ENCODE measurements at regions not wholly inside any gene's neighbourhood (a gene's known extent, or its start where the extent isn't known, plus 50 kb on each side); places are given as distances from the start of the nearest gene placed in this dataset.

- H3K36me3 ChIP-seq (ENCODE audit: control insufficient read depth in 2 of 2, insufficient read depth in 2 of 2, low read length in 2 of 2): no peaks in the 10 kb centered on the region
- H3K4me3 ChIP-seq (ENCODE audit: low read length in 2 of 2): no peak overlapping the region
- no peak overlapping the region for H3K27ac ChIP-seq (ENCODE audit: low read depth in 2 of 2, low read length in 2 of 2)
- no peaks in the 10 kb centered on the region for H3K27me3 ChIP-seq (ENCODE audit: control insufficient read depth in 2 of 2, insufficient read depth in 2 of 2, low read length in 2 of 2)
- H3K4me1 ChIP-seq (ENCODE audit: control insufficient read depth in 2 of 2, insufficient read depth in 2 of 2, low read length in 2 of 2): no peaks in the 10 kb centered on the region
- H3K9ac ChIP-seq (ENCODE audit: low read depth in 1 of 2, low read length in 2 of 2): no peak overlapping the region
- H3K9me3 ChIP-seq (ENCODE audit: control insufficient read depth in 2 of 2, low read length in 2 of 2): no peaks in the 10 kb centered on the region
These were observed 288.2 kb upstream of the CHST9 start for GRCh38 chr18:27473318-27473717.

GRCh38 chr18:27467073-27467472, 282.0 kb upstream of the CHST9 start:
- no peaks in the 10 kb centered on the region for H3K36me3 ChIP-seq (ENCODE audit: control insufficient read depth in 2 of 2, insufficient read depth in 2 of 2, low read length in 2 of 2)
- no peak overlapping the region for H3K9ac ChIP-seq (ENCODE audit: low read depth in 1 of 2, low read length in 2 of 2)
- H3K4me1 ChIP-seq (ENCODE audit: control insufficient read depth in 2 of 2, insufficient read depth in 2 of 2, low read length in 2 of 2): no peaks in the 10 kb centered on the region

GRCh38 chr18:27461957-27462356, 276.8 kb upstream of the CHST9 start:
- no peak overlapping the region for H3K27ac ChIP-seq (ENCODE audit: low read depth in 2 of 2, low read length in 2 of 2)
- no peaks in the 10 kb centered on the region for H3K9me3 ChIP-seq (ENCODE audit: control insufficient read depth in 2 of 2, low read length in 2 of 2)
- H3K4me1 ChIP-seq (ENCODE audit: control insufficient read depth in 2 of 2, insufficient read depth in 2 of 2, low read length in 2 of 2): no peaks in the 10 kb centered on the region
- H3K4me3 ChIP-seq (ENCODE audit: low read length in 2 of 2): no peak overlapping the region
- no peaks in the 10 kb centered on the region for H3K27me3 ChIP-seq (ENCODE audit: control insufficient read depth in 2 of 2, insufficient read depth in 2 of 2, low read length in 2 of 2)
- H3K9ac ChIP-seq (ENCODE audit: low read depth in 1 of 2, low read length in 2 of 2): no peak overlapping the region
- H3K36me3 ChIP-seq (ENCODE audit: control insufficient read depth in 2 of 2, insufficient read depth in 2 of 2, low read length in 2 of 2): no peaks in the 10 kb centered on the region

More at GRCh38 chr18:27467073-27467472, 282.0 kb upstream of the CHST9 start:
- H3K9me3 ChIP-seq (ENCODE audit: control insufficient read depth in 2 of 2, low read length in 2 of 2): no peaks in the 10 kb centered on the region
- H3K4me3 ChIP-seq (ENCODE audit: low read length in 2 of 2): no peak overlapping the region
- no peaks in the 10 kb centered on the region for H3K27me3 ChIP-seq (ENCODE audit: control insufficient read depth in 2 of 2, insufficient read depth in 2 of 2, low read length in 2 of 2)
- H3K27ac ChIP-seq (ENCODE audit: low read depth in 2 of 2, low read length in 2 of 2): no peak overlapping the region

- no peaks in the 10 kb centered on the region for H3K36me3 ChIP-seq (ENCODE audit: control insufficient read depth in 2 of 2, insufficient read depth in 2 of 2, low read length in 2 of 2)
- H3K27me3 ChIP-seq (ENCODE audit: control insufficient read depth in 2 of 2, insufficient read depth in 2 of 2, low read length in 2 of 2): no peaks in the 10 kb centered on the region
- no peaks in the 10 kb centered on the region for H3K4me1 ChIP-seq (ENCODE audit: control insufficient read depth in 2 of 2, insufficient read depth in 2 of 2, low read length in 2 of 2)
- no peak overlapping the region for H3K9ac ChIP-seq (ENCODE audit: low read depth in 1 of 2, low read length in 2 of 2)
- H3K4me3 ChIP-seq (ENCODE audit: low read length in 2 of 2): no peak overlapping the region
- H3K9me3 ChIP-seq (ENCODE audit: control insufficient read depth in 2 of 2, low read length in 2 of 2): no peaks in the 10 kb centered on the region
- no peak overlapping the region for H3K27ac ChIP-seq (ENCODE audit: low read depth in 2 of 2, low read length in 2 of 2)
These were observed 264.0 kb upstream of the CHST9 start for GRCh38 chr18:27449104-27449503.

- Histone ChIP-seq H3K27me3 (ENCODE audit: control insufficient read depth in 2 of 2, insufficient read depth in 2 of 2, low read length in 2 of 2) (no peaks in the 10 kb centered on the region), H3K27ac (ENCODE audit: low read depth in 2 of 2, low read length in 2 of 2) (no peak overlapping the region), H3K4me3 (ENCODE audit: low read length in 2 of 2) (peak overlapping the region in 1 of 2 donors; percentile 31), H3K9me3 (ENCODE audit: control insufficient read depth in 2 of 2, low read length in 2 of 2) (no peaks in the 10 kb centered on the region), H3K4me1 (ENCODE audit: control insufficient read depth in 2 of 2, insufficient read depth in 2 of 2, low read length in 2 of 2) (no peaks in the 10 kb centered on the region), H3K36me3 (ENCODE audit: control insufficient read depth in 2 of 2, insufficient read depth in 2 of 2, low read length in 2 of 2) (no peaks in the 10 kb centered on the region), H3K9ac (ENCODE audit: low read depth in 1 of 2, low read length in 2 of 2) (no peak overlapping the region)
These were observed 262.8 kb upstream of the CHST9 start for GRCh38 chr18:27447930-27448329.

GRCh38 chr18:27447451-27447881, 262.4 kb upstream of the CHST9 start:
- Histone ChIP-seq H3K36me3 (ENCODE audit: control insufficient read depth in 2 of 2, insufficient read depth in 2 of 2, low read length in 2 of 2) (no peaks in the 10 kb centered on the region), H3K4me1 (ENCODE audit: control insufficient read depth in 2 of 2, insufficient read depth in 2 of 2, low read length in 2 of 2) (no peaks in the 10 kb centered on the region), H3K27ac (ENCODE audit: low read depth in 2 of 2, low read length in 2 of 2) (no peak overlapping the region), H3K27me3 (ENCODE audit: control insufficient read depth in 2 of 2, insufficient read depth in 2 of 2, low read length in 2 of 2) (no peaks in the 10 kb centered on the region), H3K9ac (ENCODE audit: low read depth in 1 of 2, low read length in 2 of 2) (no peak overlapping the region), H3K4me3 (ENCODE audit: low read length in 2 of 2) (peak overlapping the region in 1 of 2 donors; percentile 31), H3K9me3 (ENCODE audit: control insufficient read depth in 2 of 2, low read length in 2 of 2) (no peaks in the 10 kb centered on the region)

GRCh38 chr18:27430595-27430994, 245.5 kb upstream of the CHST9 start:
- Histone ChIP-seq H3K27me3 (ENCODE audit: control insufficient read depth in 2 of 2, insufficient read depth in 2 of 2, low read length in 2 of 2) (no peaks in the 10 kb centered on the region), H3K9me3 (ENCODE audit: control insufficient read depth in 2 of 2, low read length in 2 of 2) (peaks cover 0 to 2% of the 10 kb centered on the region in 2 donors), H3K4me1 (ENCODE audit: control insufficient read depth in 2 of 2, insufficient read depth in 2 of 2, low read length in 2 of 2) (no peaks in the 10 kb centered on the region), H3K27ac (ENCODE audit: low read depth in 2 of 2, low read length in 2 of 2) (no peak overlapping the region), H3K9ac (ENCODE audit: low read depth in 1 of 2, low read length in 2 of 2) (no peak overlapping the region), H3K4me3 (ENCODE audit: low read length in 2 of 2) (no peak overlapping the region), H3K36me3 (ENCODE audit: control insufficient read depth in 2 of 2, insufficient read depth in 2 of 2, low read length in 2 of 2) (no peaks in the 10 kb centered on the region)

GRCh38 chr18:27428716-27429475, 243.8 kb upstream of the CHST9 start:
- Histone ChIP-seq H3K27me3 (ENCODE audit: control insufficient read depth in 2 of 2, insufficient read depth in 2 of 2, low read length in 2 of 2) (no peaks in the 10 kb centered on the region), H3K9me3 (ENCODE audit: control insufficient read depth in 2 of 2, low read length in 2 of 2) (peaks cover 0 to 2% of the 10 kb centered on the region in 2 donors), H3K4me3 (ENCODE audit: low read length in 2 of 2) (no peak overlapping the region), H3K27ac (ENCODE audit: low read depth in 2 of 2, low read length in 2 of 2) (no peak overlapping the region), H3K9ac (ENCODE audit: low read depth in 1 of 2, low read length in 2 of 2) (no peak overlapping the region), H3K36me3 (ENCODE audit: control insufficient read depth in 2 of 2, insufficient read depth in 2 of 2, low read length in 2 of 2) (no peaks in the 10 kb centered on the region), H3K4me1 (ENCODE audit: control insufficient read depth in 2 of 2, insufficient read depth in 2 of 2, low read length in 2 of 2) (no peaks in the 10 kb centered on the region)

GRCh38 chr18:27428120-27428519, 243.0 kb upstream of the CHST9 start:
- no peaks in the 10 kb centered on the region for H3K4me1 ChIP-seq (ENCODE audit: control insufficient read depth in 2 of 2, insufficient read depth in 2 of 2, low read length in 2 of 2)
- H3K27ac ChIP-seq (ENCODE audit: low read depth in 2 of 2, low read length in 2 of 2): no peak overlapping the region
- H3K4me3 ChIP-seq (ENCODE audit: low read length in 2 of 2): no peak overlapping the region
- no peak overlapping the region for H3K9ac ChIP-seq (ENCODE audit: low read depth in 1 of 2, low read length in 2 of 2)
- H3K9me3 ChIP-seq (ENCODE audit: control insufficient read depth in 2 of 2, low read length in 2 of 2): peaks cover 0 to 2% of the 10 kb centered on the region in 2 donors
- H3K27me3 ChIP-seq (ENCODE audit: control insufficient read depth in 2 of 2, insufficient read depth in 2 of 2, low read length in 2 of 2): no peaks in the 10 kb centered on the region
- H3K36me3 ChIP-seq (ENCODE audit: control insufficient read depth in 2 of 2, insufficient read depth in 2 of 2, low read length in 2 of 2): no peaks in the 10 kb centered on the region

GRCh38 chr18:27423581-27423980, 238.5 kb upstream of the CHST9 start:
- Histone ChIP-seq H3K4me1 (ENCODE audit: control insufficient read depth in 2 of 2, insufficient read depth in 2 of 2, low read length in 2 of 2) (no peaks in the 10 kb centered on the region), H3K27ac (ENCODE audit: low read depth in 2 of 2, low read length in 2 of 2) (no peak overlapping the region), H3K36me3 (ENCODE audit: control insufficient read depth in 2 of 2, insufficient read depth in 2 of 2, low read length in 2 of 2) (no peaks in the 10 kb centered on the region), H3K4me3 (ENCODE audit: low read length in 2 of 2) (no peak overlapping the region), H3K9me3 (ENCODE audit: control insufficient read depth in 2 of 2, low read length in 2 of 2) (no peaks in the 10 kb centered on the region), H3K9ac (ENCODE audit: low read depth in 1 of 2, low read length in 2 of 2) (no peak overlapping the region), H3K27me3 (ENCODE audit: control insufficient read depth in 2 of 2, insufficient read depth in 2 of 2, low read length in 2 of 2) (no peaks in the 10 kb centered on the region)

Data from mucosa of rectum (tissue), 2 donors.